SKM-1 (cell line): ENCODE measurements at regions not wholly inside any gene's neighbourhood (a gene's known extent, or its start where the extent isn't known, plus 50 kb on each side); places are given as distances from the start of the nearest gene placed in this dataset.

Source experiments
- DNase-seq: peaks from one replicate; lab custom pipeline; 2025; ENCODE audit not compliant: unreplicated experiment; lab: John Stamatoyannopoulos, UW

GRCh38 chr3:55343486-55344357 is 143.4 kb downstream of the WNT5A start:
- DNase-seq: no peak

- no peak for DNase-seq
Measured at GRCh38 chr3:55341502-55342031, 145.5 kb downstream of the WNT5A start.

- no peak for DNase-seq
Measured at GRCh38 chr3:55339819-55340218, 147.3 kb downstream of the WNT5A start.

- DNase-seq: no peak
Measured at GRCh38 chr3:55339390-55339789, 147.7 kb downstream of the WNT5A start.

GRCh38 chr3:55337641-55338180 is 149.4 kb downstream of the WNT5A start:
- DNase-seq: no peak

- no peak for DNase-seq
Measured at GRCh38 chr3:55333923-55334322, 153.2 kb downstream of the WNT5A start.

GRCh38 chr3:55333046-55333445 is 154.1 kb downstream of the WNT5A start:
- no peak for DNase-seq

- no peak for DNase-seq
Measured at GRCh38 chr3:55332176-55332575, 154.9 kb downstream of the WNT5A start.

- no peak for DNase-seq
Measured at GRCh38 chr3:55331524-55331923, 155.6 kb downstream of the WNT5A start.

- no peak for DNase-seq
Measured at GRCh38 chr3:55330756-55331155, 156.3 kb downstream of the WNT5A start.

GRCh38 chr3:55330355-55330754 is 156.8 kb downstream of the WNT5A start:
- no peak for DNase-seq

GRCh38 chr3:55329849-55330248 is 157.3 kb downstream of the WNT5A start:
- DNase-seq: no peak

GRCh38 chr3:55327131-55327920 is 159.8 kb downstream of the WNT5A start:
- DNase-seq: no peak

GRCh38 chr3:55322638-55323037 is 164.5 kb downstream of the WNT5A start:
- no peak for DNase-seq

GRCh38 chr3:55320928-55321327 is 166.2 kb downstream of the WNT5A start:
- no peak for DNase-seq

- DNase-seq: no peak
Measured at GRCh38 chr3:55315396-55315795, 171.7 kb downstream of the WNT5A start.

GRCh38 chr3:55313666-55314065 is 173.4 kb downstream of the WNT5A start:
- no peak for DNase-seq

- no peak for DNase-seq
Measured at GRCh38 chr3:55309336-55309735, 177.8 kb downstream of the WNT5A start.

- DNase-seq: no peak
Measured at GRCh38 chr3:55307622-55308021, 179.5 kb downstream of the WNT5A start.

- no peak for DNase-seq
Measured at GRCh38 chr3:55305696-55306485, 181.2 kb downstream of the WNT5A start.

GRCh38 chr3:55300701-55301100 is 186.4 kb downstream of the WNT5A start:
- no peak for DNase-seq
